NCI-H748 treated with DMSO at 0.1 percent for 48 hours (cell line): ENCODE measurements at regions not wholly inside any gene's neighbourhood (a gene's known extent, or its start where the extent isn't known, plus 50 kb on each side); places are given as distances from the start of the nearest gene placed in this dataset.
"Not testable (repeated sequence)": the region's sequence is repeated elsewhere in the genome, so short reads cannot be mapped to it uniquely, and the experiment has no call there.

Experiments
- DNase-seq: peaks from one replicate; lab custom pipeline; 2025; lab: John Stamatoyannopoulos, UW

GRCh38 chr1:232164078-232164963, 465.6 kb downstream of the SIPA1L2 start:
- DNase-seq: no peak

GRCh38 chr1:232163533-232163932, 466.4 kb downstream of the SIPA1L2 start:
- no peak for DNase-seq

GRCh38 chr1:232162001-232162400, 467.9 kb downstream of the SIPA1L2 start:
- no peak for DNase-seq

GRCh38 chr1:232158558-232158957, 471.4 kb downstream of the SIPA1L2 start:
- DNase-seq: not testable (repeated sequence)

GRCh38 chr1:232156070-232156469, 473.9 kb downstream of the SIPA1L2 start:
- not testable (repeated sequence) for DNase-seq

- no peak for DNase-seq
Observed at GRCh38 chr1:232153652-232154051, 476.3 kb downstream of the SIPA1L2 start.

GRCh38 chr1:232150770-232151548, 479.0 kb downstream of the SIPA1L2 start:
- DNase-seq: no peak

- DNase-seq: no peak
Observed at GRCh38 chr1:232149287-232150201, 480.4 kb downstream of the SIPA1L2 start.

GRCh38 chr1:232147215-232147614, 482.7 kb downstream of the SIPA1L2 start:
- DNase-seq: no peak

GRCh38 chr1:232146514-232146913, 483.4 kb downstream of the SIPA1L2 start:
- no peak for DNase-seq

GRCh38 chr1:232145768-232146167, 484.2 kb downstream of the SIPA1L2 start:
- no peak for DNase-seq

- no peak for DNase-seq
Observed at GRCh38 chr1:232144696-232145230, 485.2 kb downstream of the SIPA1L2 start.

- DNase-seq: no peak
Observed at GRCh38 chr1:232143315-232143886, 486.5 kb downstream of the SIPA1L2 start.

GRCh38 chr1:232142403-232143314, 487.3 kb downstream of the SIPA1L2 start:
- DNase-seq: no peak

GRCh38 chr1:232141167-232141448, 488.8 kb downstream of the SIPA1L2 start:
- not testable (repeated sequence) for DNase-seq

- DNase-seq: no peak
Observed at GRCh38 chr1:232140419-232141166, 489.3 kb downstream of the SIPA1L2 start.

- DNase-seq: no peak
Observed at GRCh38 chr1:232139444-232139843, 490.5 kb downstream of the SIPA1L2 start.

GRCh38 chr1:232138044-232138443, 491.9 kb downstream of the SIPA1L2 start:
- no peak for DNase-seq

GRCh38 chr1:232137066-232137465, 492.9 kb downstream of the SIPA1L2 start:
- DNase-seq: no peak

- no peak for DNase-seq
Observed at GRCh38 chr1:232136136-232136535, 493.8 kb downstream of the SIPA1L2 start.
